Subcutaneous abdominal adipose tissue (tissue), 5 donors: ENCODE measurements at regions not wholly inside any gene's neighbourhood (a gene's known extent, or its start where the extent isn't known, plus 50 kb on each side); places are given as distances from the start of the nearest gene placed in this dataset.

Experiments
- H3K27ac ChIP-seq: one replicate; pipeline ENCODE4 v1.7.0; 2013; ENCODE audit warnings: low read depth, mild to moderate bottlenecking, inconsistent platforms, low read length, moderate library complexity
- H3K27me3 ChIP-seq, 5 donors: one replicate each; pipeline ENCODE4 v1.7.0; 2013; ENCODE audit warnings: low read length in 5 of 5, inconsistent platforms in 1 of 5; ENCODE audit not compliant: control insufficient read depth in 5 of 5, insufficient read depth in 4 of 5
- H3K36me3 ChIP-seq, 5 donors: one replicate each; pipeline ENCODE4 v1.7.0; 2013; ENCODE audit warnings: low read length in 5 of 5; ENCODE audit not compliant: control insufficient read depth in 5 of 5, insufficient read depth in 5 of 5
- H3K4me1 ChIP-seq, 5 donors: one replicate each; pipeline ENCODE4 v1.7.0; 2013; ENCODE audit warnings: low read length in 5 of 5, mild to moderate bottlenecking in 3 of 5, moderate library complexity in 1 of 5; ENCODE audit not compliant: control insufficient read depth in 5 of 5, insufficient read depth in 5 of 5
- H3K4me3 ChIP-seq, 5 donors: one replicate each; pipeline ENCODE4 v1.7.0; 2013; ENCODE audit warnings: low read length in 5 of 5, low read depth in 1 of 5
- H3K9ac ChIP-seq, 5 donors: one replicate each; pipeline ENCODE4 v1.7.0; 2013; ENCODE audit warnings: low read length in 5 of 5, mild to moderate bottlenecking in 4 of 5, moderate library complexity in 3 of 5
- H3K9me3 ChIP-seq, 5 donors: one replicate each; pipeline ENCODE4 v1.7.0; 2013; ENCODE audit warnings: low read length in 5 of 5; ENCODE audit not compliant: control insufficient read depth in 5 of 5
- donor health status: healthy.
- donor health status: healthy.
- donor health status: healthy.
- donor health status: healthy.
- donor health status: healthy.

DNA sequence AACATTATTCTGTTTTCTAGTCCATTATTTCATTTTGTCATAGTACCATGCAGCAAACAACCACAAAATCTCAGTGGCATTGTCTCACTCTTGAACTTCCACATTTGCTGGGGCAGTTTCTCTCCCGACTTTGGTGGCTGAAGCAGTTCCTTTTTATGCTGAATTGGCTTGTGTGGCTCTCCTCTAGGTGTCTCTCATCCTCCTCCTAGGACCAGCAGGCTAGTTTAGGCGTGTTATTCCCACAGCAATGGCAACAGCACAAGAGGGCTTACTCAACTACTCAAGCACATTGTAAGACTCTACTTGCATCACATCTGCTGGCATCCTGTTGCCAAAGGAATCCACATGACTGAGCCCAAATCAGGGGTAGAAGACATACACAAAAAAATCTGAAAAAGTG, 201.8 kb upstream of the KCNH8 start:
- no peaks in the 10 kb centered on the region for H3K4me1 ChIP-seq
- no peaks in the 10 kb centered on the region for H3K36me3 ChIP-seq
- H3K27ac ChIP-seq: no peak overlapping the region
- no peaks in the 10 kb centered on the region for H3K27me3 ChIP-seq
- H3K9ac ChIP-seq: no peak overlapping the region
- peaks cover 0 to 2% (median 0%) of the 10 kb centered on the region in 5 donors for H3K9me3 ChIP-seq
- H3K4me3 ChIP-seq: no peak overlapping the region

DNA sequence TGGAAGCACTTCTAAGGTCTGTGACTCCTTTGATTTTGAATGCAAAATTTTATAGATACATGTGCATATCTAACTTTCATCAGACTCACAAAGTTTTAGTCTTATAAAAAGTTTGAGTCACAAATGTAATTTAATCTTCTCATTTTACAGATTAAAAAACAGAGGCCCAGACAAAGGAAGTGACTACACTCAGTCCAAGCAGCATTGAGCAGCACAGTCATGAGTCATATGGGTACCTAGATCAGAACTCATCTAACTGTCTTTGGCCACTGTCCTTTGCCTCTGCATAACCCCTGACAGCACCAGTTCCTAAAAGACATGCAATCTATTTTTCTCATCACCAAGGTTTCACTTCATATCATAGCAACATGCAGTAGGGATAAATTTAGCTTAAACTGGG, 210.7 kb upstream of the KCNH8 start:
- H3K4me3 ChIP-seq: no peak overlapping the region
- H3K4me1 ChIP-seq: no peaks in the 10 kb centered on the region
- no peak overlapping the region for H3K9ac ChIP-seq
- H3K9me3 ChIP-seq: peaks cover 0 to under 1% (median 0%) of the 10 kb centered on the region in 5 donors
- no peaks in the 10 kb centered on the region for H3K36me3 ChIP-seq
- no peak overlapping the region for H3K27ac ChIP-seq
- no peaks in the 10 kb centered on the region for H3K27me3 ChIP-seq

DNA sequence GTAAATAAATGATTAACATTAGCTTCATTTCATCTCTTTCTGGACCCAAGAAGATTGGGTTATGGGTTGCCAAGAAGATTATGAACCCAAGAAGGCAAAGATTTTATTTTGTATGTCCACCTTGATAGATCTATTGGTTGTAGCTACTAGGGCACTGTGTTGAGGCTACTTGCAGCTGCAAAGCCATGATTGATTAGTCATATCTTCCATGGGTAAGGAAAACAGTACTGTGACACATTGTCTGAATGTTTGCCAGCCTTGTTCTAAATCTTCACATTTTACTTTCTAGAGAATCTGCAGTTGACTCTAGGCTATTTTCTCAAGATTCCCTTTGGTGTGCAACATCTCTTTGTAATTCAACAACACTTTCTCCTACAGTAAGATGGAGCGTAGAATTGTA, 229.2 kb upstream of the KCNH8 start:
- Histone ChIP-seq H3K4me1 (no peaks in the 10 kb centered on the region), H3K27ac (no peak overlapping the region), H3K4me3 (no peak overlapping the region), H3K36me3 (no peaks in the 10 kb centered on the region), H3K9ac (no peak overlapping the region), H3K9me3 (peaks cover 0 to 5% (median 0%) of the 10 kb centered on the region in 5 donors), H3K27me3 (no peaks in the 10 kb centered on the region)

DNA sequence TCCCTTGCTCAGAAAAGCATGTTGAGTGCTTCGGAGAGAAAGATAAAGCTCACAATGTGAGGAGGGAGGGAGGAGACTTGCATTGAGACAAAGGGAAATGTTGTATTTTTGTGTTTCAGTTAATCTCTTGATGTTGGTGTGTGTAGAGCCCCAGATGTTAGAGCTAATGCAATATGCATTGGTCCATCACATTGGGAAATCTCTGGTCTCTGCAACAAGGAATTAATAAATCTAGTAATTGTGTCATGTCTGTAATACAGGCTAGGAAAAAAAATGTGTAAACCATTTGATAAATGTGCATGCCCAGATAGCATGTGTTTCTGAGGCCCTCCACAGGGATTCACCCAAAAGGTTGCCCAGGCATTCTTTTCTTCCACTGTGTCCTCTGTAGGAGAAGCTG, 230.4 kb upstream of the KCNH8 start:
- no peaks in the 10 kb centered on the region for H3K36me3 ChIP-seq
- H3K27ac ChIP-seq: no peak overlapping the region
- H3K27me3 ChIP-seq: no peaks in the 10 kb centered on the region
- no peaks in the 10 kb centered on the region for H3K4me1 ChIP-seq
- H3K9me3 ChIP-seq: peaks cover 0 to 5% (median 0%) of the 10 kb centered on the region in 5 donors
- no peak overlapping the region for H3K4me3 ChIP-seq
- no peak overlapping the region for H3K9ac ChIP-seq

DNA sequence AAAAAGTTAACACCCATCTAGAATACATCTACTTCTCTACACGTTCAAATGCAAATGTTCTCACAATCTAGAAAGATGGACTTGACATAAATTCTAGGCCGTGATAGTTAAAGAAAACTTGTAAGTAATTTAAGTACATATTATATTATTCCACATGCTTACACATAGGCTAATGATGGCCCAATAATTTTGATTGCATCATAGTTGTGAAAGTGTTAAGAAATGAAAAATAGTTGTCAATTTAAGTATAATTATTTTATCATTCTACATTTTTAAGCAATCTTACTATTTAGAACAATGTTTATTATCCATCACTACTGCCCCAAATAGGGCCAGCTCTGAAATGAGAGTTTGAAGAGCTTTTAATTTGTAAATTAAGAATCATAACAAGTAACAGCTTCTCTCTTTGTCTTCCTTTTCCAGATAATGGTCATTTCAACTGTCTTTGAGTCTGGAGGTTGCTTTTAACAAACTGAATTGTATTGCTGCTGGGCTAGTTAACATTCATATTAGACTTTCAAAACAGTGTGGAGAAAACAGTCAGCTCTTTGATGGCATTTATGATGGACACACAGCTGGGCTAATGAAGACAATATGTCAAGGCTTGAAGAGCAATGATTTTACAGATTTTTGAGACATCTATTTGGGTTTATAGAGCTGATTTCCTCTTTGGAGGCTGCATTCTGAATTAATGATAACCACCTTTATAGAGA, 246.1 kb upstream of the KCNH8 start:
- Histone ChIP-seq H3K9me3 (no peaks in the 10 kb centered on the region), H3K4me3 (no peak overlapping the region), H3K4me1 (no peaks in the 10 kb centered on the region), H3K27me3 (no peaks in the 10 kb centered on the region), H3K9ac (no peak overlapping the region), H3K36me3 (no peaks in the 10 kb centered on the region), H3K27ac (no peak overlapping the region)

DNA sequence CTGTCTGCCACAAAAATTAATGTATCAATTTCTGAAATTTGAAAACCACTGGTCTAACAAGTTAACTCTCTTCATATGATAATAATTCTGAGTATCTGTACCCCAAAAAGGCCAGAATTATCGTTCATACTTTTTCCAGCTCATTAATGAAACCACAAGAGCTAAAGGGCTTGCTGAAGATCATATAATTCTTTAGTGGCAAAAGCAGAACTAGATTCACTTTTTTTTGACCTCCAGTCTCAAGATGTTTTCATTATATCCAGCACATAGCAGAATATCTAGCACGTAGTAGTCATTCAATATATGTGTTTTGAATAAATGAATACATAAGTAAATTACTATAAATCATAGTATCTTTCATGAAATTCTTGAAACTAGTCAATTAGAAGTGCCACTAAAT, 246.7 kb upstream of the KCNH8 start:
- no peak overlapping the region for H3K4me3 ChIP-seq
- H3K9me3 ChIP-seq: no peaks in the 10 kb centered on the region

DNA sequence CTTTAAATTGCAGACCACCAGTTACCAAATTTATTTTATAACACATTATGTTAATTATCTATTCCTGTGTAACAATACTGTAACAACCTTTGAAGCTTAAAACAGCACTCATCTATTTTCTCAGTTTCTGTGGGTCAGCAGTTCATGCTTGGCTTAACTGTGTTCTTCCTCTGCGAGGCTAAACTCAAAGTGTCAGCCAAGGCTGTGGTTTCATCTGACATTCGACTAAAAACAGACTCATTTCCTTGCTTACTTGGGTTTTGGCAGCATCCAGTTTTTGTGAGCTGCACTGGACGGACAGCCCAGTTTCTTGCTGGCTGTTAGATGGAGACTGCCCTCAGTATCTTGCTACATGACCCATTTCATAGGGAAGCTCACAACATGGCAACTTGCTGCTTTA, 247.3 kb upstream of the KCNH8 start:
- Histone ChIP-seq H3K27me3 (no peaks in the 10 kb centered on the region), H3K36me3 (no peaks in the 10 kb centered on the region), H3K27ac (no peak overlapping the region), H3K4me3 (no peak overlapping the region), H3K4me1 (no peaks in the 10 kb centered on the region), H3K9ac (no peak overlapping the region), H3K9me3 (no peaks in the 10 kb centered on the region)

More for the DNA sequence above, 246.7 kb upstream of the KCNH8 start:
- Histone ChIP-seq H3K36me3 (no peaks in the 10 kb centered on the region), H3K27me3 (no peaks in the 10 kb centered on the region), H3K4me1 (no peaks in the 10 kb centered on the region), H3K9ac (no peak overlapping the region), H3K27ac (no peak overlapping the region)

DNA sequence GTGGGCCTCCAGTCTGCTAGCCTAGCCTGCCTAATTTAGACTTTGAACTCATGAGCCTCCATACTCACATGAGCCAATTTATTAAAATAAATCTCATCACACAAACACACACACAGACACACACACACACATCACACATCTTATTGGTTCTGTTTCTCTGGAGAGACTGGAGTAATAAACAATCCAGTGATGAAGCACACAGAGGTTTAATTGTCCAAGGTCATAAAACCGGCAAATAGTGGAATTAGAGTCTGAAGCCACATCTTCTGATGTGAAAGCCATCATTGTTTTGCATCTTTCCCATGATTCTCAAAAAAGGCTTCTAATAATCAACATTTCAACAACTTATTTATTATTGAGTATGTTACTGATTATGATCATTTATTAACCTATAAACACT, 249.4 kb upstream of the KCNH8 start:
- no peaks in the 10 kb centered on the region for H3K4me1 ChIP-seq
- H3K27me3 ChIP-seq: peaks cover 0 to 3% (median 0%) of the 10 kb centered on the region in 5 donors
- H3K9ac ChIP-seq: no peak overlapping the region
- H3K4me3 ChIP-seq: no peak overlapping the region
- H3K27ac ChIP-seq: no peak overlapping the region
- no peaks in the 10 kb centered on the region for H3K36me3 ChIP-seq
- H3K9me3 ChIP-seq: no peaks in the 10 kb centered on the region

DNA sequence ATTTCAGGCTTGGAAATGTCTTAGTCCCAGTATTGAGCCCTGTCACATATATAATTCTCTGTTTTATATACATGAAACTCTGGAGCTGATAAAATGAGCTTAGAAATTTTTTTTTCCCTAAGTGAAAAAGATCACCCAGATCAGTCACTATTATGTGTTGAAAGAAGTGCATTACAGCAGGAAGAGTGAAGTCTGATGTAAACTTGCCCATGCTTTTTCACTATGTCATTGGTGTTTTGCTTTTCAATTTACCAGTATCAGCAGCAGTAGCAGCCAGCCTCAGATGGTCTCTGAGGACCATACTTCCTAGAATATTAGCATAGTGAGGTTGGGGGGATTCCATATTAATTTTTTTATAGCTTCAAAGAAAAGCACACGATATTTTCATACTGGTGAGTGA, 255.6 kb upstream of the KCNH8 start:
- H3K27ac ChIP-seq: no peak overlapping the region
- no peak overlapping the region for H3K4me3 ChIP-seq
- no peaks in the 10 kb centered on the region for H3K36me3 ChIP-seq
- peaks cover 0 to 6% (median 0%) of the 10 kb centered on the region in 5 donors for H3K27me3 ChIP-seq
- no peaks in the 10 kb centered on the region for H3K9me3 ChIP-seq
- H3K4me1 ChIP-seq: no peaks in the 10 kb centered on the region
- no peak overlapping the region for H3K9ac ChIP-seq

DNA sequence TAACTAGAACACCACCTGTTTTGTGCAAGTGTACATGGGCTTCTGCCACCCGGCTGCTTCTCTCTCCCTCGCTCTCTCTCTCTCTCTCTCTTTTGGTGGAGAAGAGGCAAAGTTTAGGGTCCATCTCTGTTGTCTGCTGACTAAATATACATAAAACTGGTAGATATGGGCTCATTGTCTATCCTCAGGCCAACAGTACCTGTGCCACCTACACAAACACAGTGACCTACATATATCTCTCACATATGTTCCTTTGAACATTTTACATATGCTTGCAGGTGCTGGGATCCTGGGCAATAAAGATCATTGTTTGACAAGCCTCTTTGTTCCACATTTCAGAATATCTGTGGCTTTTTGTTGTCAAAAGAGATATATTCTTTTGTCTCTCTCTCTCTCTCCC, 256.3 kb upstream of the KCNH8 start:
- peaks cover 0 to 6% (median 0%) of the 10 kb centered on the region in 5 donors for H3K27me3 ChIP-seq
- H3K36me3 ChIP-seq: no peaks in the 10 kb centered on the region
- no peak overlapping the region for H3K27ac ChIP-seq
- no peaks in the 10 kb centered on the region for H3K4me1 ChIP-seq
- no peak overlapping the region for H3K4me3 ChIP-seq
- no peak overlapping the region for H3K9ac ChIP-seq
- no peaks in the 10 kb centered on the region for H3K9me3 ChIP-seq
